Mucosa of gallbladder (tissue), 1 donor: ENCODE measurements at regions not wholly inside any gene's neighbourhood (a gene's known extent, or its start where the extent isn't known, plus 50 kb on each side); places are given as distances from the start of the nearest gene placed in this dataset.

Experiments
- DNase-seq: peaks from one replicate; pipeline ENCODE4 v3.0.0-alpha.2; 2020; ENCODE audit warnings: low spot score
- donor health status: DM: no; HTN: no; CAD: no.

DNA sequence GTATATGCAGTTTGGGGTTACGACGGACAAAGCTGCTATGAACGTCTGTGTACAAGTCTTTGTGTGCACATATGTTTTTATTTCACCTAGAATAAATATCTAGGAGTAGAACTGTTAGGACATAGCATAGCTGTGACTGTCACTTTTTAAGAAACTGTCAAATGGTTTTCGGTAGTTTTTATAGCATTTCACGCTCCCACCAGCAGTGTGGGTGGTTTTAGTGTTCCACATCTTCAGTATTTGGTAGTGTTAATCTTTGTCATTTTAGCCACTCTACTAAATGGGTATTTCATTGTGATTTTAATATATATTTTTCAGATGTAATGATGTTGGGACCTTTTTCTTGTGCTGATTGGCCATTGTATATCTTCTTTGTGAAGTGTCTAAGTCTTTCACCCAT lies 109.1 kb upstream of the BCAT1 start:
- no peak for DNase-seq

DNA sequence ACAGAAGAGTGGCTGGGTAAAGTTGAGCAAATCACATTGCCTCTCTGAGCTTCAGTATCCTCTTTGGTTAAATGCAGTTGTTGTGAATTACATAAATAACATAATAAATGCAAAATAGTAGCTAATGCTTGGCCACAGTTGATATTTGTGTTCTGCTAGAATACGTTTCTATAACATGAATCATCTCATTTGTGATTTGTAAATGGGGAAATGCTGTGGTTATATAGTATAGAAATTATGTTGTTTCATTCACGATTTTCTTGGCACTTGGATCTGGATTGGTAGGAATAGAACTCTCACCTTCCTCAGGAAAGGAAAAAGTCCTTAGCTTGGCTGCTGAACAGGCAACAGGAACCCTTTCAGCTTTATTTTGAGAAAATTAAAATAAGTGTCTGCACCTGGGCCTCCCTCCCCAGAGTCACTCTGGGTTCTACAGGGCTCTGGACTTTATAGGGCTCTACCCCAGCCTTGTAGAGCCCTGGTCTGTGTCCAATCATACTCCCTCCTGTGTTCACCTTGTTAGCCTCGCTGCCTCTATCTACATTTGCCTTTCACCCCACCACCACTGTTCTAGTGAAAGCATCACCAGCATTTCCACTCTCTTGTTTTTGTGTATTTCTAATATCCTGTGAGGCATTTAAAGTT lies 107.7 kb upstream of the BCAT1 start:
- no peak for DNase-seq

DNA sequence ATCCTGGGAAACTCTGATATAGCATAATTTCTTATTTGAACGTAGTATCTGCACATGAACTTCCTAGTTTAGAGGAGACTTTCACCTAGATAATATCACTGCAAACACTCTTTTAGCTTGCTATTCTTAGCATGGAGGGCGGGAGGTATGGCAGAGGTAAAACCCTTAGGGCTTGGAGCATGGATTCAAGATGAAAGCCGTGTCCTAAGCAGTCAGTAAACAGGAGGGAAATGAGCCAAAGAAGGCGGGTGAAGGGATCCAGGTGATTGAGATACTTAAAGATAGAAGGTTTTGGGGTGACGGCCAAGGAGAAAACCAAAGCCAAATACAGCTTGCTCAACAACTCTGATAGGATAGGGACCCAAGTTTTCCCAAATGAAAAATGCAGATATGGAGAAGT lies 107.1 kb upstream of the BCAT1 start:
- no peak for DNase-seq

GRCh38 chr12:25054783-25055144 lies 105.9 kb upstream of the BCAT1 start:
- DNase-seq: no peak

- DNase-seq: no peak
These were observed 105.3 kb upstream of the BCAT1 start for GRCh38 chr12:25054076-25054782.

- DNase-seq: no peak
These were observed 104.0 kb upstream of the BCAT1 start for GRCh38 chr12:25052914-25053211.

GRCh38 chr12:25052196-25052913 lies 103.5 kb upstream of the BCAT1 start:
- DNase-seq: peak; percentile 16

GRCh38 chr12:25051656-25052195 lies 102.8 kb upstream of the BCAT1 start:
- no peak for DNase-seq

- no peak for DNase-seq
These were observed 102.3 kb upstream of the BCAT1 start for GRCh38 chr12:25051171-25051570.

GRCh38 chr12:25045869-25046268 lies 97.0 kb upstream of the BCAT1 start:
- DNase-seq: no peak

GRCh38 chr12:25041006-25041741 lies 92.3 kb upstream of the BCAT1 start:
- DNase-seq: no peak

DNA sequence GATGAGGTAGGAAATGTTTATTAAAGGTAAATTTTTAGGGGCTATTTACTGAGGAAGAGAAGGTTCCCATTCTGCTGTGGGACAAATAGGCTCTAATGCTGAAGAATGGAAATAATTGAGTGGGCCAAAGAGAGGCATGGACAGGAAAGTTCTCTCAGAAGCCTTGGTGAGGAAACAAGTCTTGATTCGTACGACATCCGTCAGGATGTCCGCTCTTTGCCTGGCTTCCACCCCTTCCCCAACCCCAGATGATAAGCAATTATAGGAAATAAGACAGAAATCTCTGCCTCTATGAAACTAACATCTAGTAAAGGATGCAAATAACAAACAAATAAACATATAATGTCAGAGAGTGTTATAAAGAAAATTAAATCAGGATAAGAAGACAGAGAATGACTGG lies 91.7 kb upstream of the BCAT1 start:
- no peak for DNase-seq

GRCh38 chr12:25034676-25035075 lies 85.8 kb upstream of the BCAT1 start:
- no peak for DNase-seq

DNA sequence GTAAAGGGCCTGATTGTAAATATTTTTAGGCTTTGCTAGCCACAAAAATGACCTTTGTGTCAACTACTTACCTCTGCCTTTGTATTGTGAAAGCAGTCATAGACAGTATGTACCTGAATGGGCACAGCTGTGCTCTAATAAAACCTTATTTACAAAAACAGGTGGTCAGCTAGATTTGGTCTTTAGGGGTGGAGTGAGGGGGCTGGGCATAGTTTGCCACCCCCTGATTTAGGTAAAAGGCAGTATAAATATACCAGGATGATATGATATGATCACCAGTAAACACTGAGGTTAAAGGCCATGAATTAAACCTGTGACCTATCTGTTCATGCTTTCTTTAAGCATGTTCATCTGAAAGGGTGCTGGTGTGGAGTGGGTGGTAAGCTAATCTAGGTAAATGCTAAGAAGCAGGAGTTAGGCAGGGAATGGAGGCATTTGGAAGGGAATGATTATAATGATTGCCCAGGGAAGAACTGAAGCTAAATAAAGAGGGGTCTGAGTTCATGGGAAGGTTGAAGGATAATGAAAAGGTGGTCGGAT lies 77.1 kb upstream of the BCAT1 start:
- no peak for DNase-seq

DNA sequence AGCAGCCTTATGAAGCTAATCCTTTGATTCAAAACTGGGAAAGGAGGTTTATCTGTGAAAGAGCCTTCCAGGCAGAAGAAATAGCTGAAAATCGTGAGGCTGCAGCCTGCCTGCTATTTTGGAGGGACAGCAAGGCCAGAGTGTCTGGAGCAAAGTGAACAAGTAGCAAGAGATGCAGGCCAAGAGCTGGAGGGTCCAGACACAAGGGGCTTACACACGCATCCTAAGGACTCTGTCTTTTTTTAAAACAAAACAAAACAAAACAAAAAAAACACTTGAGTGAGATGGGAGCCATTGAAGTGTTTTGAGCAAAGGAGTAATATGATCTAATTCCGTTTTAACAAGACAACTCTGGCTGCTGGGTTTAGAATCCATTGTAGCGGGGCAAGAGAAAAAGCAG lies 76.4 kb upstream of the BCAT1 start:
- no peak for DNase-seq

- no peak for DNase-seq
These were observed 74.9 kb upstream of the BCAT1 start for GRCh38 chr12:25023808-25024207.

- DNase-seq: no peak
These were observed 71.8 kb upstream of the BCAT1 start for GRCh38 chr12:25020621-25021243.

GRCh38 chr12:25018146-25018545 lies 69.2 kb upstream of the BCAT1 start:
- DNase-seq: no peak

DNA sequence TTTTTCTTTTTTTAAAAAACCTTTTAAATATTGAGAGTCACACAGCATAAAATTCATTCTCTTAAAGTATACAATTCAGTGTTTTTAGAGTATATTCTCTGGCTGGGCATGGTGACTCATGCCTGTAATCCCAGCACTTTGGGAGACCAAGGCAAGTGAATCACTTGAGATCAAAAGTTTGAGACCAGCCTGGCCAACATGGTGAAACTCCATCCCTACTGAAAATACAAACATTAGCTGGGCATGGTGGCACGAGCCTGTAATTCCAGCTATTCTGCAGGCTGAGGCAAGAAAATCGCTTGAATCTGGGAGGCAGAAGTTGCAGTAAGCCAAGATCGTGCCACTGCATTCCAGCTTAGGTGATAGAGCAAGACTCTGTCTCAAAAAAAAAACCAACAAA lies 68.4 kb upstream of the BCAT1 start:
- DNase-seq: no peak

DNA sequence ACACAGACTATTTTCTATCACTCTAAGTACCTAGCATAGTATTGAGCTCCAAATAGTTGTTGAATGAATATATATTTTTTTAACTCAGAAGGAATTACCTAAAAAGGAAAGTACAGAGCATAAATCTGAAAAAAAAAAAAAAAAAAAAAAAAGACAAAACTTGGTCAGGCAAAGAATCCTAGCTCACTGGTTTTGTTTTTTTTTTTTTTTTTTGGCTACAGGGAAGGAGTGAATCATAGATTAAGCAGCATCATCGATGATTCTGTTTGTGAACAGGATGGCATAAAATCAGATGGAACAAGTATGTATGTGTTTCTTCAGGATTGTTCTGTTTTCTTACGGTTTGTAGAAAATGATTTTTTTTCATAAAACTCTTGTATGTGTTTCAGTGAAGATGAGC lies 66.1 kb upstream of the BCAT1 start:
- no peak for DNase-seq

DNA sequence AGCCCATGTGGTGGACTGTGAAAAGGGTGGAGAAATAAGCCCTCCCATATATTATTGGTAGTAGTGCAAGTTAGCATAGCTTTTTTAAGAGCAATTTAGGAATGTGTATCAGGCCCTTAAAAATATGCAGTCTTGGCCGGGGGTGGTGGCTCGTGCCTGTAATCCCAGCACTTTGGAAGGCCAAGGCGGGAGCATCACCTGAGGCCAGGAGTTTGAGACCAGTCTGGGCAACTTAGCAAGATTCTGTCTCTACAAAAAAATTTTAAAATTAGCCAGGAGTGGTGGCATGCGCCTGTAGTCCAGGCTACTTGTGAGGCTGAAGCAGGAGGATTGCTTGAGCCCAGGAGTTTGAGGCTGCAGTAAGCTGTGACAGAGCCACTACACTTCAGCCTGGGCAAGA lies 64.2 kb upstream of the BCAT1 start:
- no peak for DNase-seq
